Activated T-cell treated with anti-CD3 and anti-CD28 coated beads, Interleukin-2, amount 50 U/mL, for 72 hours (primary cell): ENCODE measurements at regions not wholly inside any gene's neighbourhood (a gene's known extent, or its start where the extent isn't known, plus 50 kb on each side); places are given as distances from the start of the nearest gene placed in this dataset.

ENCODE experiments used
- ATAC-seq, 2 donors: fragments of 150-1000 bp; cut with Tn5 transposase; replicated peaks in 1 of 2; 2 replicates each; pipeline ENCODE4 v1.10.0; 2021; ENCODE audit warnings: moderate library complexity in 2 of 2, mild to moderate bottlenecking in 1 of 2
- DNase-seq, 2 donors: peaks; one replicate each; pipeline ENCODE4 v3.0.0; 2021 to 2022; ENCODE audit warnings: mixed read lengths in 1 of 2
- H3K27ac Mint-ChIP-seq: one replicate; pipeline ENCODE4 v1.8.0; 2022; ENCODE audit warnings: mild to moderate bottlenecking, moderate library complexity, mixed read lengths
- H3K27me3 Mint-ChIP-seq: one replicate; pipeline ENCODE4 v1.8.0; 2022; ENCODE audit warnings: low read depth, mixed read lengths
- H3K36me3 Mint-ChIP-seq, 2 donors: one replicate each; pipeline ENCODE4 v1.8.0; 2022; ENCODE audit warnings: mixed read lengths in 2 of 2, mild to moderate bottlenecking in 1 of 2; ENCODE audit not compliant: insufficient read depth in 2 of 2
- H3K4me1 Mint-ChIP-seq: one replicate; pipeline ENCODE4 v1.8.0; 2022; ENCODE audit warnings: low read depth, mixed read lengths
- H3K4me3 Mint-ChIP-seq, 2 donors: one replicate each; pipeline ENCODE4 v1.8.0; 2022; ENCODE audit warnings: mild to moderate bottlenecking in 2 of 2, mixed read lengths in 2 of 2, moderate library complexity in 2 of 2
- H3K9me3 Mint-ChIP-seq, 2 donors: one replicate each; pipeline ENCODE4 v1.8.0; 2022; ENCODE audit warnings: mixed read lengths in 2 of 2

GRCh38 chr13:109363431-109363830 is 423.0 kb downstream of the IRS2 start:
- no peaks in the 10 kb centered on the region for H3K27me3 Mint-ChIP-seq
- H3K36me3 Mint-ChIP-seq, result no peaks in the 10 kb centered on the region
- DNase-seq, result no peak
- H3K27ac Mint-ChIP-seq, result no peak overlapping the region
- H3K9me3 Mint-ChIP-seq, result peaks cover 0 to 2% of the 10 kb centered on the region in 2 donors
- H3K4me3 Mint-ChIP-seq, result no peak overlapping the region
- H3K4me1 Mint-ChIP-seq, result no peaks in the 10 kb centered on the region
- ATAC-seq, result no peak

- no peak for ATAC-seq
- Mint-ChIP-seq H3K27ac (no peak overlapping the region), H3K4me1 (no peaks in the 10 kb centered on the region), H3K27me3 (no peaks in the 10 kb centered on the region), H3K36me3 (no peaks in the 10 kb centered on the region), H3K4me3 (no peak overlapping the region), H3K9me3 (peaks cover 0 to 2% of the 10 kb centered on the region in 2 donors)
- DNase-seq, result no peak
Measured at GRCh38 chr13:109362616-109363015, 423.8 kb downstream of the IRS2 start.

GRCh38 chr13:109361562-109362289 is 424.7 kb downstream of the IRS2 start:
- Mint-ChIP-seq H3K4me3 (no peak overlapping the region), H3K4me1 (no peaks in the 10 kb centered on the region), H3K36me3 (no peaks in the 10 kb centered on the region), H3K9me3 (peaks cover 0 to 2% of the 10 kb centered on the region in 2 donors), H3K27me3 (no peaks in the 10 kb centered on the region), H3K27ac (no peak overlapping the region)
- DNase-seq, result no peak
- no peak for ATAC-seq

DNA sequence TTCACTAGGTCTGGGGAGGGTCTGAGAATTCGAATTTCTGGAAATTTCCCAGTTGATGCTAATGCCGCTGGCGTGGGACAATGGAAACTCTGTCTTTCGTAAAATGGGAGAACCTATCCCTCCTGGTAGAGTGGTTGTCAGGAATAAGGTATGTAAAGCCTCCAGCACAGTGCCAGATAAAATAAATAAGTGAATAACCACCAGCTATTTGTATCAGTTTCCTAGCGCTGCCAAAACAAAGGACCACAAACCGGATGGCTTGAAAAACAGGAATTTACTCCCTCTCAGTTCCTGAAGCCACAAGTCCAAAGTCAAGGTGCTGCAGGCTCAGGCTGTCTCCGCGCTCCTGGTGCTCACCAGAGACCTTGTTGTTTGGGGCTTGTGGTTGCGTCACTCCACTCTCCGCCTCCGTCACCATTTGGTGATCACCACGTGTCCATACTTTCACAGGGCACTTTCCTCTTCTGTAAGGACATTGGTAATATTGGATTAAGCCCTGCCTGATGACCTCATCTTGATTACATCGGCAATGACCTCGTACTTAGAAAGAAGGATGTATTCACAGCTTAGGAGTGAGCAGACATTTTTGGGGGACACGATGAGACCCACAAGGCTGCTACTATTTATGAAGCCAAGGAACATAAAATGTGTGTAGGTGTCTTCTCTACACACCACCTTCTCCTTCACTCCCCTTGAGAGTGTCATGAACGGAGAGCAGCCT is 428.5 kb downstream of the IRS2 start:
- no peak for DNase-seq
- Mint-ChIP-seq H3K4me3 (no peak overlapping the region), H3K27me3 (peaks cover 4% of the 10 kb centered on the region), H3K36me3 (no peaks in the 10 kb centered on the region), H3K27ac (no peak overlapping the region), H3K9me3 (no peaks in the 10 kb centered on the region), H3K4me1 (no peaks in the 10 kb centered on the region)
- no peak for ATAC-seq

GRCh38 chr13:109355875-109356434 is 430.4 kb downstream of the IRS2 start:
- Mint-ChIP-seq H3K27ac (no peak overlapping the region), H3K4me3 (no peak overlapping the region), H3K9me3 (no peaks in the 10 kb centered on the region), H3K36me3 (no peaks in the 10 kb centered on the region), H3K27me3 (peaks cover 4% of the 10 kb centered on the region), H3K4me1 (no peaks in the 10 kb centered on the region)
- no peak for ATAC-seq
- DNase-seq, result no peak

DNA sequence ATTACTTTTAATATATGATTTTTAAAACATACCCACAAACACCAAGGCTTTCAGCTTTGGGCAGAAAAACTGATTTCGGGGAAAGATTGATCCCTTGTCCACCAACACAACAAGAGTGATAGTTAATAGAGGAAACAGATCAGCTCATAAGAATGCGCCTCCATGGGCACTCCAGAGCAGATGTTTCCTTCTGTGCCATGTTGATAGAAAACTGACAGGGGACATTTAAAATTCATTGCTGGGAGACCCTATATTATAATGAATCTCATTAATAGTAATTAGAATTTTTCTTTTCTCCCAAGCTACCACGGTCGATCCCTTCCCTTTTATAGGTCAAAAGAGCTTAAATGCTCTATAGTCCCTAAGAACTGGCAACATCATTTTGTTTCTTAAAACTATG is 431.2 kb downstream of the IRS2 start:
- Mint-ChIP-seq H3K4me1 (no peaks in the 10 kb centered on the region), H3K27ac (no peak overlapping the region), H3K27me3 (peaks cover 4% of the 10 kb centered on the region), H3K4me3 (no peak overlapping the region), H3K9me3 (no peaks in the 10 kb centered on the region), H3K36me3 (no peaks in the 10 kb centered on the region)
- DNase-seq (no peak), ATAC-seq (no peak)

DNA sequence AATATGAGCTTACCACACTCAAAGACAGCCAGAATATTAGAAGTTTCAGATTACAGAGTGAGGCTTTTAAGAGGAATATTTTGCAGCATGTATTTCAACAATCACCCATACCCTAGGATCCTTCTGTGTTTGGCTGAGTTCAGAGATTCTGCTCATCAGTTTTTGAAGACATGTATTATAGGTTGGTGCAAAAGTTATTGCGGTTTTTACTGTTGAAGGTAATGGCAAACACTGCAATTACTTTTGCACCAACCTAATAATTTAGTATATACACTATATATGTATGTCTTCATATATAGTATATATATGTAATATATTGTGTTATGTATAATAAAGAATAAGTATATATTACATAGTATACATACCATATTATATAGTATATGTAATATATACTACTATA is 435.1 kb downstream of the IRS2 start:
- H3K4me3 Mint-ChIP-seq, result no peak overlapping the region
- no peaks in the 10 kb centered on the region for H3K4me1 Mint-ChIP-seq
- no peaks in the 10 kb centered on the region for H3K9me3 Mint-ChIP-seq
- peaks cover 4% of the 10 kb centered on the region for H3K27me3 Mint-ChIP-seq
- H3K27ac Mint-ChIP-seq, result no peak overlapping the region
- DNase-seq, result no peak
- no peak for ATAC-seq
- no peaks in the 10 kb centered on the region for H3K36me3 Mint-ChIP-seq

GRCh38 chr13:109348519-109349258 is 437.7 kb downstream of the IRS2 start:
- no peaks in the 10 kb centered on the region for H3K9me3 Mint-ChIP-seq
- ATAC-seq (no peak), DNase-seq (no peak)
- H3K27me3 Mint-ChIP-seq, result peaks cover 4% of the 10 kb centered on the region
- H3K36me3 Mint-ChIP-seq, result no peaks in the 10 kb centered on the region
- H3K4me1 Mint-ChIP-seq, result no peaks in the 10 kb centered on the region
- H3K27ac Mint-ChIP-seq, result no peak overlapping the region
- H3K4me3 Mint-ChIP-seq, result no peak overlapping the region

- no peaks in the 10 kb centered on the region for H3K27me3 Mint-ChIP-seq
- no peaks in the 10 kb centered on the region for H3K36me3 Mint-ChIP-seq
- no peak overlapping the region for H3K4me3 Mint-ChIP-seq
- H3K9me3 Mint-ChIP-seq, result no peaks in the 10 kb centered on the region
- no peaks in the 10 kb centered on the region for H3K4me1 Mint-ChIP-seq
- no peak overlapping the region for H3K27ac Mint-ChIP-seq
- DNase-seq (no peak), ATAC-seq (no peak)
Measured at GRCh38 chr13:109346060-109346459, 440.3 kb downstream of the IRS2 start.

- DNase-seq (no peak), ATAC-seq (no peak)
- H3K36me3 Mint-ChIP-seq, result no peaks in the 10 kb centered on the region
- H3K27ac Mint-ChIP-seq, result no peak overlapping the region
- H3K9me3 Mint-ChIP-seq, result no peaks in the 10 kb centered on the region
- no peaks in the 10 kb centered on the region for H3K27me3 Mint-ChIP-seq
- no peaks in the 10 kb centered on the region for H3K4me1 Mint-ChIP-seq
- H3K4me3 Mint-ChIP-seq, result no peak overlapping the region
Measured at GRCh38 chr13:109345433-109345941, 440.9 kb downstream of the IRS2 start.

GRCh38 chr13:109344552-109345157 is 441.7 kb downstream of the IRS2 start:
- DNase-seq (no peak), ATAC-seq (no peak)
- Mint-ChIP-seq H3K4me1 (no peaks in the 10 kb centered on the region), H3K27me3 (no peaks in the 10 kb centered on the region), H3K36me3 (no peaks in the 10 kb centered on the region), H3K9me3 (no peaks in the 10 kb centered on the region), H3K4me3 (no peak overlapping the region), H3K27ac (no peak overlapping the region)

DNA sequence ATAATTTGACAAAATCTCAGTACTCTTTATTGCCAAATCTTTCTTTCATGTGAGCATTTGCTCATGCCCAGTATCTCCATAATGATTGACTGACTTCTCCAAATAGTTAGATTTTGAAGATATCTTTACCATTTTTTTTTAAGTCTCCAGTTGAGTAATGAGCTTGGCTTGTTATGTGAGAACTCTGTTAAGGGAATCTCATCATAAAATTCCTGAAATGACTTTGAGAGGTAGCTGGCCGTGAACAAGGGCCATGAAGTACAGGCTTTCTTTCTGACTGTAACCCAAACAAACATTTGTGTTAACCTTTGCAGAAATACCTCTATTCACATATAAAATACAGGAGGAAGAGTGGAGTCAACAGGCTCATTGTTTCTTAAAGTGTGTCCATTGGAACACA is 449.7 kb downstream of the IRS2 start:
- H3K27ac Mint-ChIP-seq, result no peak overlapping the region
- DNase-seq, result no peak
- no peaks in the 10 kb centered on the region for H3K4me1 Mint-ChIP-seq
- no peaks in the 10 kb centered on the region for H3K9me3 Mint-ChIP-seq
- no peak for ATAC-seq
- no peak overlapping the region for H3K4me3 Mint-ChIP-seq
- no peaks in the 10 kb centered on the region for H3K27me3 Mint-ChIP-seq
- no peaks in the 10 kb centered on the region for H3K36me3 Mint-ChIP-seq
